NT2/D1 (cell line): ENCODE measurements at regions not wholly inside any gene's neighbourhood (a gene's known extent, or its start where the extent isn't known, plus 50 kb on each side); places are given as distances from the start of the nearest gene placed in this dataset.

Experiments used
- SUZ12 ChIP-seq: IDR thresholded peaks from 2 replicates; pipeline ENCODE4 v1.6.1; 2011; ENCODE audit not compliant: insufficient read length, insufficient read depth; ENCODE audit errors: extremely low read depth
- YY1 ChIP-seq: IDR thresholded peaks from 2 replicates; pipeline ENCODE4 v1.6.1; 2011; ENCODE audit not compliant: insufficient read length, insufficient read depth
- ZNF274 ChIP-seq: IDR thresholded peaks from 2 replicates; pipeline ENCODE4 v1.6.1; 2011; ENCODE audit warnings: mild to moderate bottlenecking, low read depth, low read length

DNA sequence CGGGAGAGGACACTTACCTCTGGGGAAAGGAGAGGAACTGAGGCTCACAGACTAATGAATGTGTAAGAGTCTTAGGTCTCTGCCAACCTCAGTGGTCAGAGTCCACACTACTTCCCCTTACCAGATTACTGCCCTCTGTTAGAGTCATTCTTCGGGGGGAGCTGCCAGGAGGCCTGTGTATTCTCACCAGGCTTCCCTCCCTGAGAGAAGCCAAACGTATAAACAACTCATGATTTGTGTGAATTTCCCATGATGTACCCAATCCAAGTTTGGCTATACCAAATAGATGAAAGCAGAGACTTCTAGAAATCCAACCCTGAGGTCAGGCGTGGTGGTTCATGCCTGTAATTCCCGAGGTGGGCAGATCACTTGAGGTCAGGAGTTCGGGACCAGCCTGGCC lies 77.1 kb downstream of the SLC2A10 start:
- no peak for TF ChIP-seq ZNF274
- no peak for TF ChIP-seq YY1
- TF ChIP-seq SUZ12: no peak
